ENCODE measurements at regions not wholly inside any gene's neighbourhood (a gene's known extent, or its start where the extent isn't known, plus 50 kb on each side); places are given as distances from the start of the nearest gene placed in this dataset.

DNA sequence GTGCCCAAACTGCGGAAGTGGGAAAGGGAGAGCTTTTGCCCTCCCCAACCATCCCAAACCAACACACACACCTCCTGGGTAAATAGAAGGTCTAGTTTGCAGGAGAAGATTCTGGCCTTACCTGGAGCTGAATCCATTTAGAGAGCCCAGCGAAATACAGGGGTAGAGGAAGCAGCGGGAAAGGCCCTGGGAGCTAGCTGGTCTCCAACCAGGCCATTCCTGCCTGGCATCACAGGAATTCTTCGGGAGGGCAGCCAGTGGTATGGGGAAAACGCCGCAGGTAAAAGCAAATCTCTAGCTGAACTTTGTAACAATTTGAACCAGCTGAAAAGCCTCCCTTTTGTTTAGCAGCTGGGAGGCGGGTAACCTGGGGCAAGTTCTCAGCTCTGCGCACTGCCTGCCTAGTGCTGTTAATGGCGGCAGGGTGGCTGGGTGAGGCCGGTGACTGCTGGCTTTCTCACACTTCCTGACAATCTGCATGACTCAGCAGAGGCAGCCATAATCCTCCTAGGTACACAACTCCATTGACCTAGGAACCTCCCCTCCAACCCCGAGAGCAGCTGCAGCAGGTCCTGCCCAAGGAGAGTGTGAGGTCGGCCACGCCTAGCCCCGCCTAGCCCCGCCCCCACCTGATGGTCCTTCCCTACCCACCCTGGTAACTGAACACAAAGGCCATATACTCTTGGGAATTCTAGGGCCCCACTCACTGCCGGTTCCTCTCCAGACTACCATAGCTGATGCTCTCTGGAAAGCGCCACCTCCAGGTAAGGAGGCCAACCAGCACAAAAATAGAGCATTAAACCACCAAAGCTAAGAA is 483.8 kb upstream of the REG3G start (continued):
- TF ChIP-seq ARHGAP35 (CRISPR knock-in tag; IDR thresholded peaks at IDR 0.05; ENCODE audit: borderline replicate concordance) (no peak), ASH2L (IDR thresholded peaks at IDR 0.05; ENCODE audit: insufficient read length, low read depth, low read length) (peak; percentile 81), ZNF607 (CRISPR knock-in tag; IDR thresholded peaks at IDR 0.05; ENCODE audit: borderline replicate concordance) (peak; percentile 88), NCOA2 (CRISPR knock-in tag; IDR thresholded peaks at IDR 0.05) (peak; percentile 58), CBX2 (IDR thresholded peaks at IDR 0.05; ENCODE audit: low read depth, low read length) (no peak), CBX2 (CRISPR knock-in tag; IDR thresholded peaks at IDR 0.05; ENCODE audit: low read depth) (0 out of 2 replicates have a peak, but pooled peaks have one; percentile 17), ATAD3A (CRISPR knock-in tag; IDR thresholded peaks at IDR 0.05) (no peak), EP300 (IDR thresholded peaks at IDR 0.05; ENCODE audit: low read depth in 2 of 2, low read length in 2 of 2) (peak; percentile 65 to 67; a peak in 3 of 4 replicates), EP300 (CRISPR knock-in tag; IDR thresholded peaks at IDR 0.05; ENCODE audit: borderline replicate concordance) (peak; percentile 78; the same call in 1 of the 2 replicates), EED (CRISPR knock-in tag; IDR thresholded peaks at IDR 0.05) (no peak), MIER3 (CRISPR knock-in tag; IDR thresholded peaks at IDR 0.05; ENCODE audit: borderline replicate concordance) (peak; percentile 61), ZFP37 (CRISPR knock-in tag; IDR thresholded peaks at IDR 0.05; ENCODE audit: borderline replicate concordance) (0 out of 2 replicates have a peak, but pooled peaks have one; percentile 81), ZFP36L1 (CRISPR knock-in tag; IDR thresholded peaks at IDR 0.05) (peak; percentile 55; the same call in 1 of the 2 replicates), ATM (IDR thresholded peaks at IDR 0.05; ENCODE audit: borderline replicate concordance) (no peak)
- TF ChIP-seq, protein P1, sequence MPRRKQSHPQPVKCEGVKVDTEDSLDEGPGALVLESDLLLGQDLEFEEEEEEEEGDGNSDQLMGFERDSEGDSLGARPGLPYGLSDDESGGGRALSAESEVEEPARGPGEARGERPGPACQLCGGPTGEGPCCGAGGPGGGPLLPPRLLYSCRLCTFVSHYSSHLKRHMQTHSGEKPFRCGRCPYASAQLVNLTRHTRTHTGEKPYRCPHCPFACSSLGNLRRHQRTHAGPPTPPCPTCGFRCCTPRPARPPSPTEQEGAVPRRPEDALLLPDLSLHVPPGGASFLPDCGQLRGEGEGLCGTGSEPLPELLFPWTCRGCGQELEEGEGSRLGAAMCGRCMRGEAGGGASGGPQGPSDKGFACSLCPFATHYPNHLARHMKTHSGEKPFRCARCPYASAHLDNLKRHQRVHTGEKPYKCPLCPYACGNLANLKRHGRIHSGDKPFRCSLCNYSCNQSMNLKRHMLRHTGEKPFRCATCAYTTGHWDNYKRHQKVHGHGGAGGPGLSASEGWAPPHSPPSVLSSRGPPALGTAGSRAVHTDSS (CRISPR knock-in tag; conservative IDR thresholded peaks at IDR 0.05): 0 out of 2 replicates have a peak, but pooled peaks have one; percentile 23
- TF ChIP-seq, protein P2, sequence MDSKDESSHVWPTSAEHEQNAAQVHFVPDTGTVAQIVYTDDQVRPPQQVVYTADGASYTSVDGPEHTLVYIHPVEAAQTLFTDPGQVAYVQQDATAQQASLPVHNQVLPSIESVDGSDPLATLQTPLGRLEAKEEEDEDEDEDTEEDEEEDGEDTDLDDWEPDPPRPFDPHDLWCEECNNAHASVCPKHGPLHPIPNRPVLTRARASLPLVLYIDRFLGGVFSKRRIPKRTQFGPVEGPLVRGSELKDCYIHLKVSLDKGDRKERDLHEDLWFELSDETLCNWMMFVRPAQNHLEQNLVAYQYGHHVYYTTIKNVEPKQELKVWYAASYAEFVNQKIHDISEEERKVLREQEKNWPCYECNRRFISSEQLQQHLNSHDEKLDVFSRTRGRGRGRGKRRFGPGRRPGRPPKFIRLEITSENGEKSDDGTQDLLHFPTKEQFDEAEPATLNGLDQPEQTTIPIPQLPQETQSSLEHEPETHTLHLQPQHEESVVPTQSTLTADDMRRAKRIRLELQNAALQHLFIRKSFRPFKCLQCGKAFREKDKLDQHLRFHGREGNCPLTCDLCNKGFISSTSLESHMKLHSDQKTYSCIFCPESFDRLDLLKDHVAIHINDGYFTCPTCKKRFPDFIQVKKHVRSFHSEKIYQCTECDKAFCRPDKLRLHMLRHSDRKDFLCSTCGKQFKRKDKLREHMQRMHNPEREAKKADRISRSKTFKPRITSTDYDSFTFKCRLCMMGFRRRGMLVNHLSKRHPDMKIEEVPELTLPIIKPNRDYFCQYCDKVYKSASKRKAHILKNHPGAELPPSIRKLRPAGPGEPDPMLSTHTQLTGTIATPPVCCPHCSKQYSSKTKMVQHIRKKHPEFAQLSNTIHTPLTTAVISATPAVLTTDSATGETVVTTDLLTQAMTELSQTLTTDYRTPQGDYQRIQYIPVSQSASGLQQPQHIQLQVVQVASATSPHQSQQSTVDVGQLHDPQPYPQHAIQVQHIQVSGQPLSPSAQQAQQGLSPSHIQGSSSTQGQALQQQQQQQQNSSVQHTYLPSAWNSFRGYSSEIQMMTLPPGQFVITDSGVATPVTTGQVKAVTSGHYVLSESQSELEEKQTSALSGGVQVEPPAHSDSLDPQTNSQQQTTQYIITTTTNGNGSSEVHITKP (CRISPR knock-in tag; IDR thresholded peaks at IDR 0.05; ENCODE audit: low read depth): 0 out of 2 replicates have a peak, but pooled peaks have one; percentile 17
- TF ChIP-seq, protein P3, sequence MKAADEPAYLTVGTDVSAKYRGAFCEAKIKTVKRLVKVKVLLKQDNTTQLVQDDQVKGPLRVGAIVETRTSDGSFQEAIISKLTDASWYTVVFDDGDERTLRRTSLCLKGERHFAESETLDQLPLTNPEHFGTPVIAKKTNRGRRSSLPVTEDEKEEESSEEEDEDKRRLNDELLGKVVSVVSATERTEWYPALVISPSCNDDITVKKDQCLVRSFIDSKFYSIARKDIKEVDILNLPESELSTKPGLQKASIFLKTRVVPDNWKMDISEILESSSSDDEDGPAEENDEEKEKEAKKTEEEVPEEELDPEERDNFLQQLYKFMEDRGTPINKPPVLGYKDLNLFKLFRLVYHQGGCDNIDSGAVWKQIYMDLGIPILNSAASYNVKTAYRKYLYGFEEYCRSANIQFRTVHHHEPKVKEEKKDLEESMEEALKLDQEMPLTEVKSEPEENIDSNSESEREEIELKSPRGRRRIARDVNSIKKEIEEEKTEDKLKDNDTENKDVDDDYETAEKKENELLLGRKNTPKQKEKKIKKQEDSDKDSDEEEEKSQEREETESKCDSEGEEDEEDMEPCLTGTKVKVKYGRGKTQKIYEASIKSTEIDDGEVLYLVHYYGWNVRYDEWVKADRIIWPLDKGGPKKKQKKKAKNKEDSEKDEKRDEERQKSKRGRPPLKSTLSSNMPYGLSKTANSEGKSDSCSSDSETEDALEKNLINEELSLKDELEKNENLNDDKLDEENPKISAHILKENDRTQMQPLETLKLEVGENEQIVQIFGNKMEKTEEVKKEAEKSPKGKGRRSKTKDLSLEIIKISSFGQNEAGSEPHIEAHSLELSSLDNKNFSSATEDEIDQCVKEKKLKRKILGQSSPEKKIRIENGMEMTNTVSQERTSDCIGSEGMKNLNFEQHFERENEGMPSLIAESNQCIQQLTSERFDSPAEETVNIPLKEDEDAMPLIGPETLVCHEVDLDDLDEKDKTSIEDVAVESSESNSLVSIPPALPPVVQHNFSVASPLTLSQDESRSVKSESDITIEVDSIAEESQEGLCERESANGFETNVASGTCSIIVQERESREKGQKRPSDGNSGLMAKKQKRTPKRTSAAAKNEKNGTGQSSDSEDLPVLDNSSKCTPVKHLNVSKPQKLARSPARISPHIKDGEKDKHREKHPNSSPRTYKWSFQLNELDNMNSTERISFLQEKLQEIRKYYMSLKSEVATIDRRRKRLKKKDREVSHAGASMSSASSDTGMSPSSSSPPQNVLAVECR (CRISPR knock-in tag; IDR thresholded peaks at IDR 0.05; ENCODE audit: borderline replicate concordance): peak; percentile 76; the same call in 1 of the 2 replicates

Data from HepG2 (cell line).